ENCODE measurements at regions not wholly inside any gene's neighbourhood (a gene's known extent, or its start where the extent isn't known, plus 50 kb on each side); places are given as distances from the start of the nearest gene placed in this dataset.

DNA sequence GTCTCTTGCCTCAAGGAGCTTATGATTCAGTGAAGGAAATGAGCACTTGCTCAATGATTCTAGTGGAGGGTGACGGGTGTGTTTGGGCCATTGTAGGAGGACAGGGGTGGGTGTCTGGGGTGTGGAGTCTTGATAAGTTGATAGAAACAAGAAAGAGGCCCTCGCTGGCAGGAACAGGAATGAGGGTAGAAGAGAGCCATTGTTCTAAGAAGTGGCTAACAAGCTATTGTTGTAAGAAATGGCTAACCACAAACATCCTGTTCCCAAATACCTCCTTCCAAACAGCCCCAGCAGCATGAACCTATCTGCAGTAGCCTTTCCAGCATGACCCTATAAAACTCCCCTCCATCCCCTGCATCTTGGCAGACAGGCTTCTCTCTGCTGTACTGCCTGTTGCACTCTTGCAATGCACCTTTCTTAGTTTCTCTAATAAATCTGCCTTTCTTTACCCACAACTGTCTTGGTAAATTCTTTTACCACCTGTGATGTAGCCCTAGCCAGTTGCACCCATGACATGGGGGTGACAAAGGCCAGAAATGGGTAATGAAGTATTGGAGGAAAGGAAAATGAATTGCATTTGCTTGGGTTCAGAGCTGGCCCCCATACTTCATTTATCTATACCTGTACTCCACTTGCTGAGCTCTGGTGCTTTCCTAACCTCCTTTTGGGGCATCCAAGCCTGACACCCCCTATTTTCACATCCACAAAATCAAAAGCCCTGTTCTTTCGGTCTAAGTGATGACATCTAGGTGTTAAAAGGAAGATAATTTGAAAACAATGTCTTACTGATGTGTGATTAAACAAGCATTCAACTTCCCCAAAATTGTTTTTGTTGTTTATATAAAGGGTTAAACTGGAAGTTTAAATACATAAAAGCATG is 389.1 kb downstream of the GRIN2B start:
- Histone ChIP-seq H3K36me3 (ENCODE audit: control insufficient read depth, low read depth, low read length) (no peaks in the 10 kb centered on the region), H3K27me3 (ENCODE audit: control insufficient read depth, insufficient read depth, low read length) (no peaks in the 10 kb centered on the region), H3K9ac (ENCODE audit: low read length) (no peak overlapping the region), H3K4me1 (ENCODE audit: control insufficient read depth, low read depth, low read length) (peaks cover 29% of the 10 kb centered on the region), H3K4me3 (ENCODE audit: low read length) (no peak overlapping the region), H3K27ac (ENCODE audit: low read length) (no peak overlapping the region), H3K9me3 (ENCODE audit: control insufficient read depth, low read depth, low read length) (no peaks in the 10 kb centered on the region)

DNA sequence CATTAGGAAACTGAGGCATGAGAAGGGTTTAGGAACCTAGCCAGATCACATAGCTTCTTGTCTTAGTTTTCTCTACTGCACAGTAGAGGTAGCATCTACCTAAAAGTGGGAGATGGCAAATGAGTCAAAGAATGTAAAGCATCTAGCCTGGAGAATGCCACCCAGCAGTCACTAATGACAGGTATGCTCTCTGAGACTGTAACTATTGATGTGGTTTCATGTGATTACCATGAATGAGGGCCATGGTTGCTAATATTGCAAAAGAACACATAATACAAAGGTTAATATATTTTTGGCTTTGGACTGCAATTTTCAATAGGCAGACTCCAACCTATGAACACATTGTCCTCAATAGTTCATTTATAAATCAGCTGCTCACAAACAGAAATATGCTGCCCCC is 389.9 kb downstream of the GRIN2B start:
- Histone ChIP-seq H3K4me1 (ENCODE audit: control insufficient read depth, low read depth, low read length) (peaks cover 29% of the 10 kb centered on the region), H3K36me3 (ENCODE audit: control insufficient read depth, low read depth, low read length) (no peaks in the 10 kb centered on the region), H3K9ac (ENCODE audit: low read length) (no peak overlapping the region), H3K9me3 (ENCODE audit: control insufficient read depth, low read depth, low read length) (no peaks in the 10 kb centered on the region), H3K27ac (ENCODE audit: low read length) (no peak overlapping the region), H3K27me3 (ENCODE audit: control insufficient read depth, insufficient read depth, low read length) (no peaks in the 10 kb centered on the region), H3K4me3 (ENCODE audit: low read length) (no peak overlapping the region)

DNA sequence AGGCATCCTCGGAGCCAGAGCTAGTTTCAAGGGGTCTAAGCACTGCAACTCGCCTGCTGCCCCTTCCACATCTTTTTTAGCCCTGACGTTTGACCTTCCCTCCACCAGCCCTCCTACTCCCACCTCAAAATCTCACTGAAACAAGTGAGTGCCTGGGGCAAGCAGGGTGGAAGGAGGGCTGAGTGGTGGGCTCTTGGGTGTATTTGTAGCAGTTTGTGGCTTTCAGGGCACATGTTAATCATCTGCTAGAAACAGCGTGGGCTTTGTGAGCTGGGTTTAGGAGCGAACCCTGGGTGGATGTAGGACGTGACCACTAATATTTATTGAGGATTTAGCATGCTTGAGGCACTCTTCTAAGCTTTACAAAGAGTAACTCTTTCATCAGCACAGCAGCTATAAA is 390.3 kb downstream of the GRIN2B start:
- no peak overlapping the region for H3K4me3 ChIP-seq (ENCODE audit: low read length)
- H3K27ac ChIP-seq (ENCODE audit: low read length) = no peak overlapping the region
- H3K4me1 ChIP-seq (ENCODE audit: control insufficient read depth, low read depth, low read length) = peaks cover 29% of the 10 kb centered on the region
- no peaks in the 10 kb centered on the region for H3K36me3 ChIP-seq (ENCODE audit: control insufficient read depth, low read depth, low read length)
- no peak overlapping the region for H3K9ac ChIP-seq (ENCODE audit: low read length)
- no peaks in the 10 kb centered on the region for H3K9me3 ChIP-seq (ENCODE audit: control insufficient read depth, low read depth, low read length)
- H3K27me3 ChIP-seq (ENCODE audit: control insufficient read depth, insufficient read depth, low read length) = no peaks in the 10 kb centered on the region

DNA sequence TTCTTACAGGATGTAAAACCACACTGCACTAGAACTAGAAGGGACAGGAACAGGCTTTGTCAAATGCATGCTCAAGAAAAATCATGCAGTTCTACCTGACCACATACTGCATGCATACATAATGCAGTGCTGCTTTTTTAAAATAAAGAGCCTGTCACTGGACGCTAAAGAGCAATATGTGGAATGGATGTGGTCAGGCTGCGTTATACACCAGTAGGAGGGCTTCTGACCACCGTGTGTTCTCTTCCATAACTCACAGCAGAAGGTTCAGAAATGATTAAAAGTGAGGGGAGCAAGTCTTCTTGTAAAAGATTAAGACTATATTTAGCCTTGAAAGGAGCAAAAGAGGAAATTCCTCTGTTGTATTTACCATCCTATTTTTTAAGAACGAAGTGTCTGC is 392.0 kb downstream of the EMP1 start:
- H3K27me3 ChIP-seq (ENCODE audit: control insufficient read depth, insufficient read depth, low read length) = no peaks in the 10 kb centered on the region
- no peaks in the 10 kb centered on the region for H3K36me3 ChIP-seq (ENCODE audit: control insufficient read depth, low read depth, low read length)
- peaks cover 26% of the 10 kb centered on the region for H3K4me1 ChIP-seq (ENCODE audit: control insufficient read depth, low read depth, low read length)
- H3K27ac ChIP-seq (ENCODE audit: low read length) = no peak overlapping the region
- no peak overlapping the region for H3K4me3 ChIP-seq (ENCODE audit: low read length)
- no peaks in the 10 kb centered on the region for H3K9me3 ChIP-seq (ENCODE audit: control insufficient read depth, low read depth, low read length)
- no peak overlapping the region for H3K9ac ChIP-seq (ENCODE audit: low read length)

GRCh38 chr12:13587721-13588390 is 391.3 kb downstream of the EMP1 start:
- Histone ChIP-seq H3K9ac (ENCODE audit: low read length) (no peak overlapping the region), H3K27ac (ENCODE audit: low read length) (no peak overlapping the region), H3K36me3 (ENCODE audit: control insufficient read depth, low read depth, low read length) (no peaks in the 10 kb centered on the region), H3K27me3 (ENCODE audit: control insufficient read depth, insufficient read depth, low read length) (no peaks in the 10 kb centered on the region), H3K4me1 (ENCODE audit: control insufficient read depth, low read depth, low read length) (peaks cover 32% of the 10 kb centered on the region), H3K9me3 (ENCODE audit: control insufficient read depth, low read depth, low read length) (no peaks in the 10 kb centered on the region), H3K4me3 (ENCODE audit: low read length) (no peak overlapping the region)

DNA sequence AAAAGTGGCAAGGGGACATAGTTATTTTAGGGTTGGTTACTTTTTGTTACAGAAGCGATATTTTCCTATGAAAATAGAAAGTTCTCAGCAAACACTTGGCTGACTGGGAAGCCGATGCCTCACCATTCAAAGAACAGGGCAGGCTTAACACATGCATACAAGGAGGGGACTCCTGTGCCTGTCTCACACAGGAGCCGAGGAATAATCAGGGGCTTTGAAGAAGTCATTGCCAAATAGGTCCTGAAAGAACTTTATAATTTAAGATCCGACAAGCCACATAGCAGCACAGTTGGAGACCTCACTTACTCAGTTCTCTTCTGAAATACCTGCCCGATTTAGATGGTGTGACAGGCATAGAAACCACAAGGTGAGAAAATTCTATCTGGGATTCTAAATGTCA is 389.8 kb downstream of the EMP1 start:
- H3K27ac ChIP-seq (ENCODE audit: low read length) = no peak overlapping the region
- H3K4me1 ChIP-seq (ENCODE audit: control insufficient read depth, low read depth, low read length) = peaks cover 24% of the 10 kb centered on the region
- H3K4me3 ChIP-seq (ENCODE audit: low read length) = no peak overlapping the region
- no peaks in the 10 kb centered on the region for H3K27me3 ChIP-seq (ENCODE audit: control insufficient read depth, insufficient read depth, low read length)
- no peaks in the 10 kb centered on the region for H3K9me3 ChIP-seq (ENCODE audit: control insufficient read depth, low read depth, low read length)
- H3K36me3 ChIP-seq (ENCODE audit: control insufficient read depth, low read depth, low read length) = no peaks in the 10 kb centered on the region
- H3K9ac ChIP-seq (ENCODE audit: low read length) = no peak overlapping the region

- H3K4me1 ChIP-seq (ENCODE audit: control insufficient read depth, low read depth, low read length) = peaks cover 24% of the 10 kb centered on the region
- H3K27ac ChIP-seq (ENCODE audit: low read length) = no peak overlapping the region
- H3K9ac ChIP-seq (ENCODE audit: low read length) = no peak overlapping the region
- no peaks in the 10 kb centered on the region for H3K27me3 ChIP-seq (ENCODE audit: control insufficient read depth, insufficient read depth, low read length)
- H3K9me3 ChIP-seq (ENCODE audit: control insufficient read depth, low read depth, low read length) = no peaks in the 10 kb centered on the region
- no peaks in the 10 kb centered on the region for H3K36me3 ChIP-seq (ENCODE audit: control insufficient read depth, low read depth, low read length)
- no peak overlapping the region for H3K4me3 ChIP-seq (ENCODE audit: low read length)
Observed at GRCh38 chr12:13584541-13584940, 388.0 kb downstream of the EMP1 start.

GRCh38 chr12:13583630-13584029 is 387.1 kb downstream of the EMP1 start:
- Histone ChIP-seq H3K9ac (ENCODE audit: low read length) (no peak overlapping the region), H3K27ac (ENCODE audit: low read length) (no peak overlapping the region), H3K27me3 (ENCODE audit: control insufficient read depth, insufficient read depth, low read length) (no peaks in the 10 kb centered on the region), H3K36me3 (ENCODE audit: control insufficient read depth, low read depth, low read length) (no peaks in the 10 kb centered on the region), H3K4me3 (ENCODE audit: low read length) (no peak overlapping the region), H3K9me3 (ENCODE audit: control insufficient read depth, low read depth, low read length) (no peaks in the 10 kb centered on the region), H3K4me1 (ENCODE audit: control insufficient read depth, low read depth, low read length) (peaks cover 21% of the 10 kb centered on the region)

- no peaks in the 10 kb centered on the region for H3K9me3 ChIP-seq (ENCODE audit: control insufficient read depth, low read depth, low read length)
- peaks cover 10% of the 10 kb centered on the region for H3K4me1 ChIP-seq (ENCODE audit: control insufficient read depth, low read depth, low read length)
- no peak overlapping the region for H3K4me3 ChIP-seq (ENCODE audit: low read length)
- H3K36me3 ChIP-seq (ENCODE audit: control insufficient read depth, low read depth, low read length) = no peaks in the 10 kb centered on the region
- H3K27me3 ChIP-seq (ENCODE audit: control insufficient read depth, insufficient read depth, low read length) = no peaks in the 10 kb centered on the region
- H3K9ac ChIP-seq (ENCODE audit: low read length) = no peak overlapping the region
- no peak overlapping the region for H3K27ac ChIP-seq (ENCODE audit: low read length)
Observed at GRCh38 chr12:13582421-13582820, 385.9 kb downstream of the EMP1 start.

- no peaks in the 10 kb centered on the region for H3K27me3 ChIP-seq (ENCODE audit: control insufficient read depth, insufficient read depth, low read length)
Observed at GRCh38 chr12:13581031-13581430, 384.5 kb downstream of the EMP1 start.

GRCh38 chr12:13580206-13580605 is 383.7 kb downstream of the EMP1 start:
- Histone ChIP-seq H3K4me3 (ENCODE audit: low read length) (no peak overlapping the region), H3K9me3 (ENCODE audit: control insufficient read depth, low read depth, low read length) (no peaks in the 10 kb centered on the region), H3K27ac (ENCODE audit: low read length) (no peak overlapping the region), H3K4me1 (ENCODE audit: control insufficient read depth, low read depth, low read length) (peaks cover 10% of the 10 kb centered on the region), H3K27me3 (ENCODE audit: control insufficient read depth, insufficient read depth, low read length) (no peaks in the 10 kb centered on the region), H3K9ac (ENCODE audit: low read length) (no peak overlapping the region), H3K36me3 (ENCODE audit: control insufficient read depth, low read depth, low read length) (no peaks in the 10 kb centered on the region)

More at GRCh38 chr12:13581031-13581430, 384.5 kb downstream of the EMP1 start:
- Histone ChIP-seq H3K9me3 (ENCODE audit: control insufficient read depth, low read depth, low read length) (no peaks in the 10 kb centered on the region), H3K4me1 (ENCODE audit: control insufficient read depth, low read depth, low read length) (peaks cover 10% of the 10 kb centered on the region), H3K36me3 (ENCODE audit: control insufficient read depth, low read depth, low read length) (no peaks in the 10 kb centered on the region), H3K4me3 (ENCODE audit: low read length) (no peak overlapping the region), H3K9ac (ENCODE audit: low read length) (no peak overlapping the region), H3K27ac (ENCODE audit: low read length) (no peak overlapping the region)
